Mesothelial cell of epicardium (in vitro differentiated cells): ENCODE measurements at regions not wholly inside any gene's neighbourhood (a gene's known extent, or its start where the extent isn't known, plus 50 kb on each side); places are given as distances from the start of the nearest gene placed in this dataset.
A peak's percentile ranks its signal among the peaks of the same experiment; 100 is the strongest.

Source experiments
- DNase-seq, 2 experiments: peaks; one replicate each; pipeline ENCODE4 v3.0.0; 2021; ENCODE audit warnings: low spot score in 2 of 2; ENCODE audit not compliant: unreplicated experiment in 2 of 2
- H3K27ac Mint-ChIP-seq: 2 replicates; pipeline ENCODE4 v1.8.0; 2021; ENCODE audit warnings: mixed read lengths
- H3K27me3 Mint-ChIP-seq: 2 replicates; pipeline ENCODE4 v1.8.0; 2021; ENCODE audit warnings: low read depth, mixed read lengths
- H3K36me3 Mint-ChIP-seq: 2 replicates; pipeline ENCODE4 v1.8.0; 2021; ENCODE audit warnings: mixed read lengths
- H3K4me1 Mint-ChIP-seq: 2 replicates; pipeline ENCODE4 v1.8.0; 2021; ENCODE audit warnings: mixed read lengths
- H3K4me3 Mint-ChIP-seq: 2 replicates; pipeline ENCODE4 v1.8.0; 2021; ENCODE audit warnings: mild to moderate bottlenecking, moderate library complexity, mixed read lengths
- H3K9me3 Mint-ChIP-seq: 2 replicates; pipeline ENCODE4 v1.8.0; 2021; ENCODE audit warnings: mixed read lengths
- CTCF ChIP-seq: fragments of 200-600 bp; sonication (generic); IDR thresholded peaks from one replicate; pipeline ENCODE4 v1.5.0; 2021; ENCODE audit warnings: antibody characterized with exemption; ENCODE audit not compliant: unreplicated experiment

DNA sequence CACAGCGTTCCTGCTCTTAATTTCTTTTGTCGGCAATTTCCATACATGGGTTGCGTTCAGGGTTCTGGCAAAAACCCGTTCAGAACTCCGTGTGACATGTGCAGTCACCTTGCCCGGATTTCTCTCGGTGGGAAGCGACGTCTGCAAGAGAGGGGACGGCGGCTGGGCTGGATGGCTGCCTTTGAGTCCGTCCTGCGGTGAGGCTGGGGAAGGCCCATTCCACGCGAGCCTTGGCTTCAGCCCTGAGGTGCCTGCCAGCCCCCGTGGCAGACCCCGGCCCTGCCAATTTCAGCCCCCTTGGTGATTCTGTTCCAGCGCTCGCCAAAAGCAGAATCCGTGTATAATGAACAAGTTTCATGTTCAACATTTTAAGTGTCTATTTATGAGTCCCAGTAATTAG is 72.6 kb upstream of the TSHZ3 start:
- no peaks in the 10 kb centered on the region for H3K9me3 Mint-ChIP-seq
- no peaks in the 10 kb centered on the region for H3K36me3 Mint-ChIP-seq
- H3K27me3 Mint-ChIP-seq = peaks cover 34% of the 10 kb centered on the region
- H3K4me3 Mint-ChIP-seq = no peak overlapping the region
- DNase-seq = no peak
- H3K4me1 Mint-ChIP-seq = peaks cover 37% of the 10 kb centered on the region
- no peak overlapping the region for H3K27ac Mint-ChIP-seq
- TF ChIP-seq CTCF = no peak

DNA sequence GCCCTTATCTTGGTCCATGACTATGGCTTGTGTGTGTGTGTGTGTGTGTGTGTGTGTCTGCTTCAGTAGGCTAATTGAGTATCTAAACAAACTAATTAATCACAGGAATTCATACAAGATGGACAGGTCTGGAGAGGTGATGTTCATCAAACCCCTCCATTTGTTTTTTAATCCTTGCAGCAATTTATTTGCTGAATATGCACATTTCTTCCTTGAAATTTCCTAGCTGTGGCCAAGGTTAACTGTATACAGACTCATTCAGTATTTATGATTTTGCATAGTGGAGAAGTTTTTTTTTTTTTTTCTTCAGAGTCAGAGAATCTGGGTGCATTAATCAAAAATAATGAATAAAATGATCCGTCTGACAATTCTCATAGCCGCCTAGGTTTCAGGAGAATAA is 74.7 kb upstream of the TSHZ3 start:
- TF ChIP-seq CTCF = no peak
- Mint-ChIP-seq H3K27ac (no peak overlapping the region), H3K9me3 (no peaks in the 10 kb centered on the region), H3K4me1 (peaks cover 32% of the 10 kb centered on the region), H3K36me3 (no peaks in the 10 kb centered on the region), H3K27me3 (peaks cover 15% of the 10 kb centered on the region), H3K4me3 (no peak overlapping the region)
- DNase-seq = no peak

- Mint-ChIP-seq H3K9me3 (no peaks in the 10 kb centered on the region), H3K27ac (peak overlapping the region; percentile 92), H3K36me3 (no peaks in the 10 kb centered on the region), H3K4me1 (peaks cover 27% of the 10 kb centered on the region), H3K4me3 (no peak overlapping the region), H3K27me3 (peaks cover 6% of the 10 kb centered on the region)
- DNase-seq = no peak
- TF ChIP-seq CTCF = no peak
These were observed 75.8 kb upstream of the TSHZ3 start for GRCh38 chr19:31424861-31425620.

GRCh38 chr19:31427857-31428256 is 78.6 kb upstream of the TSHZ3 start:
- Mint-ChIP-seq H3K4me1 (peaks cover 18% of the 10 kb centered on the region), H3K27ac (no peak overlapping the region), H3K36me3 (no peaks in the 10 kb centered on the region), H3K9me3 (no peaks in the 10 kb centered on the region), H3K27me3 (peaks cover 1% of the 10 kb centered on the region), H3K4me3 (no peak overlapping the region)
- no peak for DNase-seq
- TF ChIP-seq CTCF = no peak

GRCh38 chr19:31430381-31430780 is 81.1 kb upstream of the TSHZ3 start:
- Mint-ChIP-seq H3K27ac (no peak overlapping the region), H3K4me3 (no peak overlapping the region), H3K4me1 (peaks cover 9% of the 10 kb centered on the region), H3K9me3 (peaks cover 21% of the 10 kb centered on the region), H3K27me3 (peaks cover 1% of the 10 kb centered on the region), H3K36me3 (peaks cover 3% of the 10 kb centered on the region)
- no peak for TF ChIP-seq CTCF
- DNase-seq = peak in 1 of 2 experiments; percentile 6
